Right ventricle myocardium inferior (tissue), 1 donor: ENCODE measurements at regions not wholly inside any gene's neighbourhood (a gene's known extent, or its start where the extent isn't known, plus 50 kb on each side); places are given as distances from the start of the nearest gene placed in this dataset.

ENCODE experiments used
- ATAC-seq: fragments of 200-7000 bp; cut with Tn5 transposase; one replicate; pipeline ENCODE4 v1.9.1; 2020; ENCODE audit warnings: mild to moderate bottlenecking, moderate library complexity
- DNase-seq: peaks from one replicate; pipeline ENCODE4 v3.0.0; 2021; ENCODE audit errors: missing footprints
- intact Hi-C: fragments of 100-400 bp; cut with DNase I; formaldehyde crosslinking; loops from one replicate; pipeline ENCODE4 v1.11.0; 2022
- donor health status: DM: no; HTN: yes; CAD: no; lungs with severe emphysema.

DNA sequence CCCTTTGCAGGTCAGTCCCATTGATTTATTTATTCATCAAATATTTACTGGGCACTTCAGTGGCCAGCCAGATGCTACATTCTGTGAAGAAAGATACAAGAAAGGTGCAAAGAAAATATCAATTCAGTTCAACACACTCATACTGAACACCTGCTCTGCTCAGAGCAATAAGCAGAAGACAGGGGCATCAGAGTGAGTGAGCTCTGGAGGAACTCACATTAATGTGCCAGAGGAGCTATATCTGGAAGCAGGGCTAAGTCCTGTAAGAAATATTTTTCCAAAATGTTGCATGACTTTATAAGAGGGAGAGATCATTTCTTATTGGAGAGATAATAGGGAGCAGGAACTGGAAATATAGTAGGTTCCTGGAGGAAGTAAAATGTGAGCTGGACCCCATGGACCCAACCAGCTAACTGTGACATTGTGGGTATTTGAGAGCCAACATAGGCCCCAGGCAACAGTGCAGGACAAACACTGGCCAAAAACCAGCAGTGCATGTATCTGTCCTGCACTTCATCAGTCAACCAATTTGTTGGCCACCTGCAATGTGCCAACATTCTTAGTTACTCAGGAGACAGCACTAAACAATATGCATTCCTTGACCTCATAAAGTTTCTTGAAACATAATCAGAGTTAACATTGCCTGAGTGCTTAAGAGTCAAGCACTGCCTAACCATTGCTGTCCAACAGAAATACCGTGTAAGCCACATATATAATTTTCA is 102.7 kb upstream of the PTPRM start:
- no peak for DNase-seq
- intact Hi-C loops: loop anchor here (2.0 kb wide), 1 partner anchor 20 kb away; no protein-coding TSS in a partner anchor
- ATAC-seq: peak; percentile 75

- intact Hi-C loops: no loop called here
- no peak for DNase-seq
- ATAC-seq: no peak
Measured at GRCh38 chr18:7466190-7466589, 100.9 kb upstream of the PTPRM start.

DNA sequence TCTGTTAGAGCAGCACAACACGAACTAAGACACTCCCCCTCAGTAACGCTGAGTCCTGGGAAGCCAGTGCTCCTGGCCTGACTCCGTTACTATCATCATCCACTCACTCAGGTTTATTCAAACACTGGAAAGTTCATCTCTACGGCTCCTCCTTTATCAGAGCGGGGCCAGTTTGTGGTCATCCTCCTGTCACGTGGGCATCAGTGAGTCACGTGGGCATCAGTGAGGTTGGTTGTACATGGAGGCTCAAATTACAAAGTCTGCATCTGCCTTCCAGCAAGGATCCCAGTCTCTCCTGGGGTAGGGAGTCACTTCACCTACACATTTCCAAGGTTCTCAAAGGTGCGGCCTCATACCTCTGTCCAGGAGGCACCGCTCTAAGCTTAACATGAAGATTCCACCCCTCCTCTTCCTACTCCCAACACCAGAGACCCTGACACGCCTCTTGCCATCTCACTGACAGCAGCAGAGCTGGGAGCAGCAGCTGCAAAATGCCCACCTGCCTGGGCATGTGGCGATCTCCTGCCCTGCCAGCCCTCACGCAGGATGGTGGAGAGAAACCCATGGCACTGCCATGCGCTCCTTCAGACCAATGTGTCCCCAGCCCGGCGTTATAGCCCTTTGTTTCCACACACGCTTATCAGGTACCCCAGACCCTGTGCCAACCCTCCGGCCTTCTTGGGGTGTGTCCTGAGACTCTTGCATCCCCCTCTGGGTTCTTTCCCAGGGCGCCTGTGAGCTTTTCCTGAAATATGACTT is 99.2 kb upstream of the PTPRM start:
- no peak for DNase-seq
- ATAC-seq: no peak
- intact Hi-C loops: no loop called here

DNA sequence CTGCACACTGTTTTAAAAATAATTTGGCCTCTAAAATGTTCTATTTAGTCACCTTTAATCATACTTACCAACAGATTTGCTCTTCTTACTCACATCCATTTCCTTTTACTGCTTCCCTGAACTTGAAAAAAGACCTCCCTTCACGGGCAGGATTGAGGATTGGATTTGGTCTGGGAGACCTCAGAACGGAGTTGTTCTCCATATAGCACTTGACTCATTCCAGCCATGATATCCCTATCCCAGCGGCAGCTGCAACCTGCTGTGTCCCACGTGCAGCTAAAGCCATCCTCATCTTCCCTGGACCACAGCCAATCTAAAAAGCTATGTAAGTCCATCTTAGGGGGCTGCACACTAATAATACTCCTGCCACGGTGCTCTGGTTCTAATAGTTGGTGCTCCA is 97.0 kb upstream of the PTPRM start:
- ATAC-seq: no peak
- intact Hi-C loops: no loop called here
- no peak for DNase-seq

DNA sequence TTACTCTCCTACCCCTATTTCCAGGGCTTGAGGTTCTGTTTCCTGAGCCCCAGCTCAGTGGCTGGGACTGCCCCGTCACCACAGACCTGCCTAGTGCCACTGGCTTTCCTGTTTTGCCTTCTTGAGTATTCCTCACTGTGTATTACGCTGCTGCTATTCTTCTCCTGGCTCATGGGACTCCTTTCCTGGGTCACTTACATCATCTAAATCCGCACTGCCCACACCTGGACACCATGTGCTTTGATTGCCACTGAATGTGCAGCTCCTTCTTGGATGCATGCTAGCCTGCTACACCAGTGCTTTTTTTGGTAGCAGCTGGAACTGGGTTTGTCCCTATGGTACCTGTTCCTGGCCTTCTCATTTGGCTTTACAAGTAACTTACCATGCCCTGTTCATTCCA is 96.6 kb upstream of the PTPRM start:
- intact Hi-C loops: no loop called here
- no peak for DNase-seq
- ATAC-seq: no peak

DNA sequence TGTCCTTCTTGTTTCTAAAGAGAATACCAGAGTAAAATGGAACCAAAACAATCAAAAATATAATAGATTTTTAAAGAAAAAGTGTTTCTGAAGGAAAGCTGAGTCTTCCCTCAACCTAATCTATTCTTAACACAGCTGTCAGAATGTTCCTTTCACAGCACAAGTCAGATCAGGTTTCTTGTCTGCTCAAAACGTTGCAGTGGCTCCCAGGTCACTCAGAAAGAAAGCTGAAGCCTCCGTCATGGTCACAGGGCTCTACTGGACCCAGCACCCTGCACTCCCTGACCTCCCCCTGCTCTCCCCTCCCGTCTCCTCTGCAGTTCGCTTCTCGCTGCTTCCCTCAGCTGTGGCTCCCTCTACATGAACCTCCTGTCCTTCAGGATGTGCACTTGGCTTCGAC is 90.7 kb upstream of the PTPRM start:
- no peak for ATAC-seq
- intact Hi-C loops: no loop called here
- DNase-seq: no peak

GRCh38 chr18:7479756-7480155 is 87.4 kb upstream of the PTPRM start:
- DNase-seq (no peak), ATAC-seq (no peak)
- intact Hi-C loops: no loop called here

GRCh38 chr18:7480879-7481278 is 86.2 kb upstream of the PTPRM start:
- no peak for ATAC-seq
- intact Hi-C loops: no loop called here
- DNase-seq: no peak

- DNase-seq (no peak), ATAC-seq (no peak)
- intact Hi-C loops: no loop called here
Measured at GRCh38 chr18:7482342-7482741, 84.8 kb upstream of the PTPRM start.

DNA sequence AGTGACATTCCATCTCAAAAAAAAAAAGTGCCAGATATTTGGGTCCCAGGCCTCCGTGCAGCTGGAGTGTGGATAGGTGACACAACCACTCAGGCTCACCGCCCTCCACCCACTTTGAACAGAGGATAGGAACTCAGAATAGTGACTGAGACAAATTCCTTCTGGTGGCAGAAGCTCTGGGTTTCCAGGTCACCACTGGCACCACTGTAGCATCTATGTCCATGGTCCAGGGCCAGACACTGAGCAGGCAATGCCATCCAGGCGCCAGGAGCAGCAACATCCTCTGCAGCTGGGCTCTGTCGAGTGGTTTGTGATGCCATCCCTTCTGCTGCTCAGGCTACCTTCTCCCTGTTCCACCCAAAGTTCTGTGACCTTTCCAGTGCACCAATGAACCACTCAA is 81.5 kb upstream of the PTPRM start:
- intact Hi-C loops: loop anchor here (1.0 to 2.0 kb wide), 2 partner anchors 21 to 82 kb away; partner anchors contain the start of gene PTPRM
- peak; percentile 84 for ATAC-seq
- no peak for DNase-seq

GRCh38 chr18:7488571-7488970 is 78.5 kb upstream of the PTPRM start:
- DNase-seq (no peak), ATAC-seq (no peak)
- intact Hi-C loops: no loop called here

- DNase-seq: no peak
- ATAC-seq: no peak
- intact Hi-C loops: no loop called here
Measured at GRCh38 chr18:7490104-7490503, 77.0 kb upstream of the PTPRM start.

DNA sequence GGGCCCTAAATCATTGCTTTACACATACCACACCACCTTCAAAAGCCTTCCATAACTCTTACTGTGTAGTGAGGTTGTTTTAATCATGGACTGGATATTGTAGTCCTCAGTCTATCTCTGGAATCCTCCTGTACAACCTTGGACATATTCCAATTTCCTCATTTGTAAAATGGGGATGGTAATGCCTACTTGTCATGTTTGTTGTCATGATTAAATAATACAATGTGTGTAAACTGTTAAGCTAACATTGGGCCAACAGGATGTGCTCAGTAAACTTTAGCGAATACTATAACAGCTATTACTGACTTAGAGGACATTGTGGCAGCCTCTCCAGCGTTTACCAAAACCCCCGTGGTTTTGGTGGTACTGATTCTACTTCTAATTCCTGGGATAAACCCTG is 74.7 kb upstream of the PTPRM start:
- DNase-seq (no peak), ATAC-seq (no peak)
- intact Hi-C loops: no loop called here

DNA sequence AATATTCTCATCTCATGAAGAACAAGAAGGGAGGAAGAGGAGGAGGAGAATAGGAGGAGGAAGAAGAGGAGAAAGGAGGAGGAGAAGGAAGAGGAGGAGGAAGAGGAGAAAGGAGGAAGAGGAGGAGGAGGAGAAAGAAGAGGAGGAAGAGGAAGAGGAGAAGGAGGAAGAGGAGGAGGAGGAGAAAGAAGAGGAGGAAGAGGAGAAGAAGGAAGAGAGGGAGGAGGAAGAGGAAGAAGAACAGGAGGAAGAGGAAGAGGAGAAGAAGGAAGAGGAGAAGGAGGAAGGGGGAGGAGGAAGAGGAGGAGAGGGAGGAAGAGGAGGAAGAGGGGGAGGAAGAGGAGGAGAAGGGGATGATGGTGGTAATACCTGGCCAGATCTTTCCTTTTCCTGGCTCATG is 70.0 kb upstream of the PTPRM start:
- no peak for ATAC-seq
- no peak for DNase-seq
- intact Hi-C loops: no loop called here

GRCh38 chr18:7511106-7511505 is 56.0 kb upstream of the PTPRM start:
- ATAC-seq: no peak
- DNase-seq: no peak

DNA sequence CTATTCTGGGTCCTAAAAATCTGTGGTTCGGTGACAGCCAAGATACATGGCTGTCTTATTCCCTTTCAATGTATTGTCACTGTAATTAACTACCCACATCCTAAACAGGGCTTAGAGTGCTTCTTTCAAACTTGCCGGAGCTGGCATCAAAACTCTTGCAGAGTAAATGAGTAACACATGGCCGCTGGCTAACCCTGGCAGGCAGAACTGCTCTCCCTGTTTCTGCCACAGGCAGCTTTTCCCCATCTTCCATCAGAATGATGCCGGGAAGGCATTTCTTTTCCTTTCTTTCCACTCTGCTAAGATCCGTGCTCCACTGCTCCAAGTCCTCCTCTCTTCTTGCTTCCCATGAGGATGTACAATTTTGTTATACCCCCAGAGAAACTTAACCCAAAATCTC is 54.8 kb upstream of the PTPRM start:
- no peak for DNase-seq
- ATAC-seq: peak; percentile 33
- intact Hi-C loops: no loop called here

More at GRCh38 chr18:7511106-7511505, 56.0 kb upstream of the PTPRM start:
- intact Hi-C loops: no loop called here

DNA sequence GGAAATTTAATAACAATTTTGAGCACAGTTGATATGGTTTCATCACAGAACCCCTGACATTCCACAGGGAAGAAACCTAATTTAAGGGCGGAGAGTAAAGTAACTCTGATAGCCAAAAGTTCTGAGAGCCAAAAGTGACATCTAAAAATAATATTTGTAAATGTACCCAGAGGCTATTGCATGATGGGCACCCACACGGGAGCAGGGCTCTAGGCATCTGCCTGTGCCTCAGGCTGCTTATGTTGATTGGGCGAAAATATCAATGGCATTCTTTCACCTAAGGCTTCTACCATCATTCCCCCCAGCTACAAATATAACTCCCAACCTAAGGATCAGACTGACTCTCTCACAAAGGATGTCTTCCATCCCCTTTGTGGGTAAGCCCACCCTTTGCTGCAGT is 54.1 kb upstream of the PTPRM start:
- DNase-seq (no peak), ATAC-seq (peak; percentile 46)
- intact Hi-C loops: no loop called here

DNA sequence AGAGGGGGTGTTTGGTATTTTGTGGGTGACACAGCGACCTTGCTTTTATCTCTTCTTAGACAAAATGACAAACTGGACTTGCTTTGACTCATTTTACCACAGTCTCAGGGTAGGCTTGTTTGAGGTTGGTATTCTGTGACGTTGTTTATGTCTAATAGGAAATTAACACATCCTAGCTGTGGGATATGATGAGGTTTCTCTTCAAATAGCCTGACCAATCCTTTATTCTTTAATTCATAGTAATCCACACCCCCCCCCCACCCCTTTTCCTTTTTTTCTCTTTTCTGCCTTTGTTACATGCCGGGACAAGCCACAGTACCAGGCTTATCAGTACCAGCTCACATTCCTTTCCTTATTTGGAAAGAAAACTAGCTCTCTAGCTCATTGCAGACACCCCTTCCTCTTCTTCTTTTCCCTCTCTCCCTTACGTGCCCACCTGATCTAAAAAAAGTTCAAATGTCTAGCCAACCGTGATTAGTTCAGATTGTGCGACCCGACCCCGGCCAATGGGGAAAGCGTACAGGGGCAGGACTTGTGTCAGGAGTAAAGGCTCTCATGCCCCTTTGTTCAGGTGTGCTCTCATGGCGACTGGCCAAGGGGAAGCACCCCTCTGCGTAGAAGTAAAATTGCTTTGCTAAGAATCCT is 52.2 kb upstream of the PTPRM start:
- ATAC-seq (no peak), DNase-seq (no peak)
- intact Hi-C loops: loop anchor here (5.0 kb wide), 1 partner anchor 42 kb away; no protein-coding TSS in a partner anchor

- DNase-seq (no peak), ATAC-seq (no peak)
- intact Hi-C loops: loop anchor here (5.0 kb wide), 1 partner anchor 41 kb away; no protein-coding TSS in a partner anchor
Measured at GRCh38 chr18:7516266-7517117, 50.6 kb upstream of the PTPRM start.
